Astrocyte (in vitro differentiated cells and primary cell): ENCODE measurements at regions not wholly inside any gene's neighbourhood (a gene's known extent, or its start where the extent isn't known, plus 50 kb on each side); places are given as distances from the start of the nearest gene placed in this dataset.

Experiments used
- DNase-seq: peaks from one replicate; pipeline ENCODE4 v3.0.0-alpha.2; 2010; ENCODE audit warnings: low read depth
- FAIRE-seq: peaks from 2 replicates; lab custom pipeline; 2011; peaks lifted over from hg19 to GRCh38; lab: Jason Lieb, UNC
- H2AFZ ChIP-seq: 2 replicates; pipeline ENCODE4 v1.6.0; 2012; ENCODE audit warnings: low read depth, low read length, inconsistent platforms
- H3K27ac ChIP-seq: 2 replicates; pipeline ENCODE4 v1.5.1; 2011; ENCODE audit warnings: low read depth, low read length, inconsistent platforms
- H3K27me3 ChIP-seq: 2 replicates; pipeline ENCODE4 v1.6.0; 2011; ENCODE audit warnings: low read length, inconsistent platforms; ENCODE audit not compliant: insufficient read depth
- H3K36me3 ChIP-seq: 2 replicates; pipeline ENCODE4 v1.5.1; 2011; ENCODE audit warnings: low read length, inconsistent platforms; ENCODE audit not compliant: insufficient read depth
- H3K4me1 ChIP-seq: 2 replicates; pipeline ENCODE4 v1.5.1; 2011; ENCODE audit warnings: low read length, inconsistent platforms; ENCODE audit not compliant: insufficient read depth
- H3K4me2 ChIP-seq: 2 replicates; pipeline ENCODE4 v1.6.0; 2012; ENCODE audit warnings: low read length, inconsistent platforms
- H3K4me3 ChIP-seq: 2 replicates; pipeline ENCODE4 v1.5.1; 2011; ENCODE audit warnings: low read depth, mild to moderate bottlenecking, low read length, inconsistent platforms; ENCODE audit not compliant: insufficient read depth
- H3K79me2 ChIP-seq: 2 replicates; pipeline ENCODE4 v1.6.0; 2012; ENCODE audit warnings: mild to moderate bottlenecking, low read length, inconsistent platforms; ENCODE audit not compliant: insufficient read depth
- H3K9ac ChIP-seq: 2 replicates; pipeline ENCODE4 v1.6.0; 2012; ENCODE audit warnings: mild to moderate bottlenecking, low read length, inconsistent platforms
- H3K9me3 ChIP-seq: 2 replicates; pipeline ENCODE4 v1.5.1; 2012; ENCODE audit warnings: low read depth, mild to moderate bottlenecking, low read length, inconsistent platforms; ENCODE audit not compliant: insufficient read depth
- H4K20me1 ChIP-seq: 2 replicates; pipeline ENCODE4 v1.6.0; 2012; ENCODE audit warnings: low read length, inconsistent platforms; ENCODE audit not compliant: insufficient read depth
- H3K27ac Mint-ChIP-seq: one replicate; pipeline ENCODE4 v1.8.0; 2021; ENCODE audit warnings: mild to moderate bottlenecking, mixed read lengths; ENCODE audit not compliant: unreplicated experiment
- H3K27me3 Mint-ChIP-seq: one replicate; pipeline ENCODE4 v1.8.0; 2021; ENCODE audit warnings: low read depth, mixed read lengths; ENCODE audit not compliant: unreplicated experiment
- H3K36me3 Mint-ChIP-seq: one replicate; pipeline ENCODE4 v1.8.0; 2021; ENCODE audit warnings: low read depth, mixed read lengths; ENCODE audit not compliant: unreplicated experiment
- H3K4me1 Mint-ChIP-seq: one replicate; pipeline ENCODE4 v1.8.0; 2021; ENCODE audit warnings: low read depth, mixed read lengths; ENCODE audit not compliant: unreplicated experiment
- H3K4me3 Mint-ChIP-seq: one replicate; pipeline ENCODE4 v1.8.0; 2021; ENCODE audit warnings: mild to moderate bottlenecking, moderate library complexity, mixed read lengths; ENCODE audit not compliant: unreplicated experiment
- H3K9me3 Mint-ChIP-seq: one replicate; pipeline ENCODE4 v1.8.0; 2021; ENCODE audit warnings: mild to moderate bottlenecking, mixed read lengths; ENCODE audit not compliant: unreplicated experiment
- EZH2 ChIP-seq: IDR thresholded peaks from 2 replicates; pipeline ENCODE4 v1.6.1; 2012; ENCODE audit warnings: mild to moderate bottlenecking, low read length, inconsistent platforms; ENCODE audit not compliant: insufficient read depth
- TF ChIP-seq, protein P1 (sequence below): IDR thresholded peaks from 2 replicates; pipeline ENCODE4 v1.5.1; 2011; ENCODE audit warnings: low read depth, mild to moderate bottlenecking, inconsistent platforms, low read length, moderate library complexity; ENCODE audit not compliant: insufficient read depth

DNA sequence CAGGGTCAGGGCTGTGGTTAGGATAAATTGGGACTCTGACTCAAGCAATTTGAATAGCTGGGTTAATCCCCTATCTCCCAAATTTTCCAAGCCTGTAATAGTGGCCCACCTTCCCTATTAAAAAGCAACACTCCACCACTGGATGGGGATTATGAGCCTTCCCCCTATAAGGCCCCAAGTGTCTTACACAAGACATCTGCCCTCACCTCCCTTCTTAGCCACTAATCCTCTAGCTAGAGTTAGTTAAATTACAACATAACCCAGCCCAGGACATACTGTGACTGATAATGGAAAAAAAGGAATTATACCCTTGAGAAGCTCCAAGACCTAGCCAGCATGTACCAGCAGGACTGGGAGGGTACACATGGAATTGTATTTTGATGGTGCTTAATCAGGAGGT lies 190.4 kb downstream of the NRP2 start:
- Mint-ChIP-seq H3K36me3 (peaks cover 5% of the 10 kb centered on the region), H3K9me3 (peaks cover 9% of the 10 kb centered on the region), H3K4me1 (peaks cover 11% of the 10 kb centered on the region), H3K4me3 (no peak overlapping the region), H3K27me3 (peaks cover 57% of the 10 kb centered on the region), H3K27ac (no peak overlapping the region)
- Histone ChIP-seq H3K27ac (no peak overlapping the region), H3K4me1 (peaks cover 14% of the 10 kb centered on the region), H3K9me3 (no peaks in the 10 kb centered on the region), H4K20me1 (no peaks in the 10 kb centered on the region), H3K4me2 (no peak overlapping the region), H3K36me3 (no peaks in the 10 kb centered on the region), H3K4me3 (no peak overlapping the region), H2AFZ (no peak overlapping the region), H3K9ac (no peak overlapping the region), H3K79me2 (no peaks in the 10 kb centered on the region), H3K27me3 (peaks cover 7% of the 10 kb centered on the region)
- FAIRE-seq (no peak), DNase-seq (no peak)
- no peak for TF ChIP-seq EZH2
- TF ChIP-seq, protein P1, sequence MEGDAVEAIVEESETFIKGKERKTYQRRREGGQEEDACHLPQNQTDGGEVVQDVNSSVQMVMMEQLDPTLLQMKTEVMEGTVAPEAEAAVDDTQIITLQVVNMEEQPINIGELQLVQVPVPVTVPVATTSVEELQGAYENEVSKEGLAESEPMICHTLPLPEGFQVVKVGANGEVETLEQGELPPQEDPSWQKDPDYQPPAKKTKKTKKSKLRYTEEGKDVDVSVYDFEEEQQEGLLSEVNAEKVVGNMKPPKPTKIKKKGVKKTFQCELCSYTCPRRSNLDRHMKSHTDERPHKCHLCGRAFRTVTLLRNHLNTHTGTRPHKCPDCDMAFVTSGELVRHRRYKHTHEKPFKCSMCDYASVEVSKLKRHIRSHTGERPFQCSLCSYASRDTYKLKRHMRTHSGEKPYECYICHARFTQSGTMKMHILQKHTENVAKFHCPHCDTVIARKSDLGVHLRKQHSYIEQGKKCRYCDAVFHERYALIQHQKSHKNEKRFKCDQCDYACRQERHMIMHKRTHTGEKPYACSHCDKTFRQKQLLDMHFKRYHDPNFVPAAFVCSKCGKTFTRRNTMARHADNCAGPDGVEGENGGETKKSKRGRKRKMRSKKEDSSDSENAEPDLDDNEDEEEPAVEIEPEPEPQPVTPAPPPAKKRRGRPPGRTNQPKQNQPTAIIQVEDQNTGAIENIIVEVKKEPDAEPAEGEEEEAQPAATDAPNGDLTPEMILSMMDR: no peak

DNA sequence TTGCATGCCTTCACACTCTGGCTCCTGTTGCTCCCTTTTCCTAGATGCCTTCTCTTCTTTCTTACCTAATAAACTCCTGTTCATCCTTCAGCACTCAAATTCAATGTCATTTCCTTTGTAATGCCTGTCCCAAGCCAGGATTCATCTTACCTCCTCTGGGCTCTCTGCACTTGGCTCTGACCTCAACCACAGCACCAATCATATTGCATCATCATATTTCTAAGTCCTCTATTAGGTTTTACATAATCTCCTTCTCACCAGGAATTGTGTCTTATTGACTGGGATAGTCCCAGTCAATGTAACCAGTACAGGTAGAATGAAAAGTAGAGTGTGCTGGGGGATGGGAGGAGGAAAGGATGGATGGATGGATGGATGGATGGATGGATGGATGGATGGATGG lies 187.1 kb downstream of the NRP2 start:
- no peak overlapping the region for H2AFZ ChIP-seq
- H3K27me3 ChIP-seq: peaks cover 7% of the 10 kb centered on the region
- FAIRE-seq (no peak), DNase-seq (no peak)
- H3K27me3 Mint-ChIP-seq: peaks cover 56% of the 10 kb centered on the region
- H3K4me3 Mint-ChIP-seq: no peak overlapping the region
- H3K36me3 Mint-ChIP-seq: peaks cover 5% of the 10 kb centered on the region
- H3K36me3 ChIP-seq: no peaks in the 10 kb centered on the region
- no peaks in the 10 kb centered on the region for H3K79me2 ChIP-seq
- peaks cover 20% of the 10 kb centered on the region for H3K4me1 Mint-ChIP-seq
- H3K9ac ChIP-seq: no peak overlapping the region
- TF ChIP-seq EZH2: no peak
- TF ChIP-seq, protein P1: no peak
- no peaks in the 10 kb centered on the region for H4K20me1 ChIP-seq
- H3K9me3 ChIP-seq: no peaks in the 10 kb centered on the region
- no peak overlapping the region for H3K27ac Mint-ChIP-seq
- H3K27ac ChIP-seq: no peak overlapping the region
- no peak overlapping the region for H3K4me2 ChIP-seq
- H3K9me3 Mint-ChIP-seq: peaks cover 9% of the 10 kb centered on the region
- no peak overlapping the region for H3K4me3 ChIP-seq
- H3K4me1 ChIP-seq: peaks cover 24% of the 10 kb centered on the region

DNA sequence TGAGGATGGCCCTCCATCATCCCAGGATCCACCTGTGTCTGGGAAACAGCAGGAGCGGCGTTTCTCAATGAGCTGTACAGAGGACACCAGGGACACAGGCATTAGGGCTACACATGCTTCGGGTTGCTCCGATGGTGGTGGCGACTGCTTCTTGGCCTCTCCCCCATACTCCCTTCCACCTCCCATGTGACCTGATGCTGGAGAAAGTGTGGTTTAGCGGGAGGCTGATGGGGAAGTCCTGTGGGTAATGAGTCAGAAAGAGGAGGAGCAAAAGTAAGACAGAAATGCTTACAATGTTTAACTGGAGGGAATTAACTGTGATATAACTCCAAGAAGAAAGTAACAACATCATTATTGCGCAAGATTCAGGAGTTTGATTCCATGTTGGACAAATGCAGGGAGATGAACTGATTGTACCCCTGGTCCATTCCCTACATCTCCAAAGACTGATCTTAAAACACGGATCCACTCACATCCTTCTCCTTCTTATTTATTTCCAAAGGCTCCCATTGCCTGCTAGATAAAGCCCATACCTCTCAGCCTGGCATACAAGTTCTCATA lies 186.6 kb downstream of the NRP2 start:
- Histone ChIP-seq H3K4me1 (peaks cover 24% of the 10 kb centered on the region), H3K27ac (no peak overlapping the region), H3K4me3 (no peak overlapping the region), H2AFZ (no peak overlapping the region), H4K20me1 (no peaks in the 10 kb centered on the region), H3K9me3 (no peaks in the 10 kb centered on the region), H3K9ac (no peak overlapping the region), H3K27me3 (peaks cover 7% of the 10 kb centered on the region), H3K79me2 (no peaks in the 10 kb centered on the region), H3K36me3 (no peaks in the 10 kb centered on the region), H3K4me2 (peak overlapping the region; percentile 2)
- TF ChIP-seq EZH2: no peak
- TF ChIP-seq, protein P1: no peak
- Mint-ChIP-seq H3K27ac (peak overlapping the region; percentile 3), H3K4me3 (peak overlapping the region; percentile 9), H3K27me3 (peaks cover 51% of the 10 kb centered on the region), H3K4me1 (peaks cover 22% of the 10 kb centered on the region), H3K36me3 (peaks cover 5% of the 10 kb centered on the region), H3K9me3 (peaks cover 7% of the 10 kb centered on the region)
- DNase-seq (peak; percentile 86), FAIRE-seq (peak; percentile 69)
